ENCODE measurements at regions not wholly inside any gene's neighbourhood (a gene's known extent, or its start where the extent isn't known, plus 50 kb on each side); places are given as distances from the start of the nearest gene placed in this dataset.

- TF ChIP-seq, protein P1, sequence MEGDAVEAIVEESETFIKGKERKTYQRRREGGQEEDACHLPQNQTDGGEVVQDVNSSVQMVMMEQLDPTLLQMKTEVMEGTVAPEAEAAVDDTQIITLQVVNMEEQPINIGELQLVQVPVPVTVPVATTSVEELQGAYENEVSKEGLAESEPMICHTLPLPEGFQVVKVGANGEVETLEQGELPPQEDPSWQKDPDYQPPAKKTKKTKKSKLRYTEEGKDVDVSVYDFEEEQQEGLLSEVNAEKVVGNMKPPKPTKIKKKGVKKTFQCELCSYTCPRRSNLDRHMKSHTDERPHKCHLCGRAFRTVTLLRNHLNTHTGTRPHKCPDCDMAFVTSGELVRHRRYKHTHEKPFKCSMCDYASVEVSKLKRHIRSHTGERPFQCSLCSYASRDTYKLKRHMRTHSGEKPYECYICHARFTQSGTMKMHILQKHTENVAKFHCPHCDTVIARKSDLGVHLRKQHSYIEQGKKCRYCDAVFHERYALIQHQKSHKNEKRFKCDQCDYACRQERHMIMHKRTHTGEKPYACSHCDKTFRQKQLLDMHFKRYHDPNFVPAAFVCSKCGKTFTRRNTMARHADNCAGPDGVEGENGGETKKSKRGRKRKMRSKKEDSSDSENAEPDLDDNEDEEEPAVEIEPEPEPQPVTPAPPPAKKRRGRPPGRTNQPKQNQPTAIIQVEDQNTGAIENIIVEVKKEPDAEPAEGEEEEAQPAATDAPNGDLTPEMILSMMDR (conservative IDR thresholded peaks at IDR 0.05; ENCODE audit: low read length): no peak
- TF ChIP-seq EZH2phosphoT487 (IDR thresholded peaks at IDR 0.05; ENCODE audit: borderline replicate concordance): no peak
Measured at GRCh38 chr20:24879875-24880274, 69.2 kb upstream of the CST7 start.

All from Loucy (cell line).